Heart left ventricle (tissue), 13 donors: ENCODE measurements at regions not wholly inside any gene's neighbourhood (a gene's known extent, or its start where the extent isn't known, plus 50 kb on each side); places are given as distances from the start of the nearest gene placed in this dataset.

Experiments used
- POLR2A ChIP-seq, 2 donors: fragments of 450-650 bp; IDR thresholded peaks; one replicate each; pipeline ENCODE4 v1.6.1; 2017; ENCODE audit warnings: antibody characterized with exemption in 2 of 2, mild to moderate bottlenecking in 2 of 2, moderate library complexity in 2 of 2
- TF ChIP-seq, protein P1 (sequence below), 12 donors: fragments of 200-600 bp; sonication (generic) in 4 of 12; IDR thresholded peaks; one replicate each; pipeline versions ENCODE4 v1.5.0 to v1.8.0; 2018 to 2022; ENCODE audit warnings: antibody characterized with exemption in 12 of 12, mild to moderate bottlenecking in 5 of 12
- donor health status: ischemic (EF 13 %, LVEDD 7.1; RV severe dilation, severe dysfunction).
- donor health status: DM: no; HTN: yes; CAD: no.
- donor health status: DM: no; HTN: no; CAD: no.
- donor health status: ischemic (EF 25% LVEDD 6.9; RV normal size, moderate dysfunction).
- donor health status: ischemic (EF 25% LVEDD 5.7; RV mildly dilated, moderate dysfunction).
- donor health status: ischemic (EF 35%, LVEDD 5.7; RV mildly dilated, moderate dysfunction).
- donor health status: nonischemic (EF 11% LVEDD 7.7; RV severe dilation, severe dysfunction).
- donor health status: DM: yes; HTN: yes; CAD: no.
- donor health status: PGD.
- donor health status: ischemic (EF 29% LVEDD 5.4; RV normal size, mild dysfunction).
- donor health status: nonischemic (EF 23%, LVEDD 6.1; RV moderate dilation, normal function).

DNA sequence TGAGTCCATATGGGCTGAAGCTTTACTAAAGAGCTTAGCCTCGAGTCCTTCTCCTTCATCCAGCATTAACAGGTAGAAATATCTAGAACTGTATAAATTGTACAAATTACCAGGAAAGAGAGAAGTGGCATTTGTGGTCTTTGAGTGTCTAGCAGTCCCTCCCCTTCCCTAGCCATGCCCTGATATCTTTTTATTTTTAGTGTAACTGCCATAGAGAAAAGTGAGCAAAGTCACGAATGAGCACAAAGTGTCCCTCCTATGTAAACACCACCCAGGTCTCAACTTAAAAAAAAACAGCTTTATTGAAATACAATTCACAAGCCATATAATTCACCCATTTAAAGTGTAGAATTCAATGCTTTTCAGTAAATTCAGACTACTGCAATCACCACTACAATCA is 339.0 kb upstream of the ZMIZ1 start:
- TF ChIP-seq, protein P1, sequence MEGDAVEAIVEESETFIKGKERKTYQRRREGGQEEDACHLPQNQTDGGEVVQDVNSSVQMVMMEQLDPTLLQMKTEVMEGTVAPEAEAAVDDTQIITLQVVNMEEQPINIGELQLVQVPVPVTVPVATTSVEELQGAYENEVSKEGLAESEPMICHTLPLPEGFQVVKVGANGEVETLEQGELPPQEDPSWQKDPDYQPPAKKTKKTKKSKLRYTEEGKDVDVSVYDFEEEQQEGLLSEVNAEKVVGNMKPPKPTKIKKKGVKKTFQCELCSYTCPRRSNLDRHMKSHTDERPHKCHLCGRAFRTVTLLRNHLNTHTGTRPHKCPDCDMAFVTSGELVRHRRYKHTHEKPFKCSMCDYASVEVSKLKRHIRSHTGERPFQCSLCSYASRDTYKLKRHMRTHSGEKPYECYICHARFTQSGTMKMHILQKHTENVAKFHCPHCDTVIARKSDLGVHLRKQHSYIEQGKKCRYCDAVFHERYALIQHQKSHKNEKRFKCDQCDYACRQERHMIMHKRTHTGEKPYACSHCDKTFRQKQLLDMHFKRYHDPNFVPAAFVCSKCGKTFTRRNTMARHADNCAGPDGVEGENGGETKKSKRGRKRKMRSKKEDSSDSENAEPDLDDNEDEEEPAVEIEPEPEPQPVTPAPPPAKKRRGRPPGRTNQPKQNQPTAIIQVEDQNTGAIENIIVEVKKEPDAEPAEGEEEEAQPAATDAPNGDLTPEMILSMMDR (IDR thresholded peaks at IDR 0.05) = no peak
- TF ChIP-seq POLR2A (IDR thresholded peaks at IDR 0.05) = no peak
